ENCODE measurements at regions not wholly inside any gene's neighbourhood (a gene's known extent, or its start where the extent isn't known, plus 50 kb on each side); places are given as distances from the start of the nearest gene placed in this dataset.

DNA sequence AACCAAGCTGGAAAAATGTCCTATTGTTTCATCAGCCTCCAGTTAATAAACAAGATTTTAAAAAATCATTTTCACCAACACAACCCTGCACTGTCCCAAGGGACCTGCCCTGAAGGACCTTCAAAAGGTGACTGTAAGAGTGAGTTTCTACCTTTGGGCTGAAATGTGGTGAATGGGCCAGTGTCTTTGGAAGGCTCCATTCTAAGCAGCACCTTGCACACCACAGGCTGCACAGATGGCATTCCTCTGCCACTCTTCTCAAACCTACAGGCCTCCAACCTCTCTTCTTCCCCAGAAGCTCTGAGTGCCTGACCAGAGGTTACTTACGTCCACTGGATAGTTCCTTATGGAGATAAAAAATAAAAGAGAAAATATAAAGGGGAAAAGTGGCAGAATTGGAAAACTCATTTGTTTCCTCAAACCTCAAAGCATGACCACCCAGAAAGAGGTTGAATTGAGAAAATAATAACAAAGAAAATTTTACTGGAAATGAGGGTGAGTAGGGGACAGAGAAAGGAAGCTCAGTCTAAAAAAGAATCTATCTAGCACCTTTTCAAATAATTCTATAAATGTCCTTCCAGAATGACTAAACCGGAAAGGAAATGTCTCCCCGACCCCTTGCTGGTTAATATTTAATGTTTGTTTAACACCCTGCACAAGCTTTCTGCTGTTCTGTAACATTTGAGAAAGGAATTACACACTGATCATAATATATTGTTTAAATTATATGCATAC lies 175.7 kb downstream of the METTL4 start:
- Mint-ChIP-seq H3K27me3 (peaks cover 6 to 26% (median 15%) of the 10 kb centered on the region in 5 donors), H3K4me1 (no peaks in the 10 kb centered on the region), H3K27ac (no peak overlapping the region), H3K36me3 (no peaks in the 10 kb centered on the region), H3K4me3 (no peak overlapping the region), H3K9me3 (peaks cover 0 to 2% (median 0%) of the 10 kb centered on the region in 9 donors)
- DNase-seq (no peak), ATAC-seq (no peak)
- POLR2A ChIA-PET, result no interaction called here

DNA sequence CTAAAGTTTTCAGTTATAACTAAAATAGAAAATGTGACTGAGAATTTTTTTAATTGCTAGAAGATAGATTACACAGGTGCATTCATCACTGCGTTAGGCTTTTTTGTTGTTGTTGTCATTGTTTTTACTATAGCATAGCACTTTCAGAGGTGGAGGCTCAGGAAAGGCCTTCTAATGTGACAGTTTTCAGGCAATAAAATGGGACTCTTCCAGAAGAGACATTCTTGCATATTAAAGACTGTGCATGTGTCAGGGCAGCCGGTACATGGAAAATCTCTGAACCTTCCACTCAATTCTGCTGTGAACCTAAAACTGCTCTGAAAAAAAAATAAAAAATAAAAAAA lies 175.2 kb downstream of the METTL4 start:
- peaks cover 6 to 26% (median 15%) of the 10 kb centered on the region in 5 donors for H3K27me3 Mint-ChIP-seq
- peaks cover 0 to 7% (median 0%) of the 10 kb centered on the region in 9 donors for H3K9me3 Mint-ChIP-seq
- H3K27ac Mint-ChIP-seq, result no peak overlapping the region
- ATAC-seq (no peak), DNase-seq (no peak)
- POLR2A ChIA-PET, result no interaction called here
- no peak overlapping the region for H3K4me3 Mint-ChIP-seq
- H3K4me1 Mint-ChIP-seq, result no peaks in the 10 kb centered on the region
- no peaks in the 10 kb centered on the region for H3K36me3 Mint-ChIP-seq

DNA sequence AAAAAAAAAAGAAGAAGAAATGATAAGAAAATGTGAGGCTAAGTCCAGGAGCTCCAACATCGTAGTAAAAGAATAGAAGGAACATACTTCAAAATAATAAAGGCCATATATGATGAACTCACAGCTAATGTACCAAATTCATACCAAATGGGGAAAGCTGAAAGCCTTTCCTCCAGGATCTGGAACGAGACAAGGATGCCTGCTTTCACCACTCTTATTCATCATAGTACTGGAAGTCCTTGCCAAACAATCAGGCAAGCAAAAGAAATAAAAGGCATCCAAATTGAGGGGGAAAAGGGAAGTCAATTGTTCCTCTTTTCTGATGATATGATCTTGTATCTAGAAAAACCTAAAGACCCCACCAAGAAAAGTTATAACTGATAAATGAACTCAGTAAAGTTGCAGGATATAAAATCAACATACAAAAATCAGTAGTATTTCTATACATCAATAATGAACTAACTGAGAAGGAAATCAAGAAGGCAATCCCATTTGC lies 170.6 kb downstream of the METTL4 start:
- Mint-ChIP-seq H3K9me3 (peaks cover 0 to 9% (median 0%) of the 10 kb centered on the region in 9 donors), H3K27me3 (peaks cover 1 to 10% (median 10%) of the 10 kb centered on the region in 5 donors)
- no peak for ATAC-seq

DNA sequence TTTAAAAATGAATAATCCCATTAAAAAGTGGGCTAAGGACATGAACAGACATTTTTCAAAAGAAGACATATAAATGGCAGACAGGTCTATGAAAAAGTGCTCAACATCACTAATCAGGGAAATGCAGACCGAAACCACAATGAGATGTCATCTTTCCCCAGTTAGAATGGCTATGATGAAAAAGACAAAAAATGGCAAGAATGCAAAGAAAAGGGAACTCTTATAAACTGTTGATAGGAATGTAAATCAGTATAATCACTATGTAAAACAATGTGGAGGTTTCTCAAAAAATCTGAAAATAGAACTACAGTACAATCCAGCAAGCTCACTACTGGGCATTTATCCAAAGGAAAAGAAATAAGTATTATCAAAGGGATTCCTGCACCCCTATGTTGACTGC lies 169.2 kb downstream of the METTL4 start:
- POLR2A ChIA-PET, result no interaction called here

More for the DNA sequence above, 170.6 kb downstream of the METTL4 start:
- no peaks in the 10 kb centered on the region for H3K4me1 Mint-ChIP-seq
- no peak overlapping the region for H3K27ac Mint-ChIP-seq
- H3K4me3 Mint-ChIP-seq, result no peak overlapping the region
- H3K36me3 Mint-ChIP-seq, result no peaks in the 10 kb centered on the region
- no peak for DNase-seq
- POLR2A ChIA-PET, result no interaction called here

DNA sequence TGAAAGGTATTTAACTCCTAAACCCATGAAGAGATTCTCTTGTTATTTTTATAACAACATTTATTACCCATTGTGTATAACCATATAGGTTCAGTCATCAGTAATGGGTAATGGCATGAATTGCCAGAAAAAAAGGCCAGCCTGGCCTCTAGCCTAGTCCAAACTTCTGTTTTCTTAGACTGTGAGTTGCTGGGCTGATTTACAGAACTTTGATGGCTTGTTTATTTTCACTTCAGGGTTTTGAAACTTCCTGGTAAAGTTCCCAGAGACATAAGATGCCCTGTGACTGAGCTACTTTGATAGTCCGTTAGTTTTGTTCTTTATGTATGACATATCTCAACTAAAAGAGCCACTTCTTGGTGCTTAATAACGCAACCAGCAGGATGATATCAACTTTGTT lies 164.8 kb downstream of the METTL4 start:
- ATAC-seq (no peak), DNase-seq (no peak)
- H3K9me3 Mint-ChIP-seq, result no peaks in the 10 kb centered on the region
- H3K27ac Mint-ChIP-seq, result no peak overlapping the region
- H3K36me3 Mint-ChIP-seq, result no peaks in the 10 kb centered on the region
- H3K4me1 Mint-ChIP-seq, result no peaks in the 10 kb centered on the region
- peaks cover 2 to 20% (median 6%) of the 10 kb centered on the region in 5 donors for H3K27me3 Mint-ChIP-seq
- POLR2A ChIA-PET, result no interaction called here
- no peak overlapping the region for H3K4me3 Mint-ChIP-seq

More for the DNA sequence above, 169.2 kb downstream of the METTL4 start:
- DNase-seq (no peak), ATAC-seq (no peak)
- Mint-ChIP-seq H3K27me3 (peaks cover 0 to 10% (median 7%) of the 10 kb centered on the region in 5 donors), H3K9me3 (peaks cover 0 to 9% (median 0%) of the 10 kb centered on the region in 9 donors), H3K27ac (no peak overlapping the region), H3K4me3 (no peak overlapping the region), H3K4me1 (no peaks in the 10 kb centered on the region), H3K36me3 (no peaks in the 10 kb centered on the region)

DNA sequence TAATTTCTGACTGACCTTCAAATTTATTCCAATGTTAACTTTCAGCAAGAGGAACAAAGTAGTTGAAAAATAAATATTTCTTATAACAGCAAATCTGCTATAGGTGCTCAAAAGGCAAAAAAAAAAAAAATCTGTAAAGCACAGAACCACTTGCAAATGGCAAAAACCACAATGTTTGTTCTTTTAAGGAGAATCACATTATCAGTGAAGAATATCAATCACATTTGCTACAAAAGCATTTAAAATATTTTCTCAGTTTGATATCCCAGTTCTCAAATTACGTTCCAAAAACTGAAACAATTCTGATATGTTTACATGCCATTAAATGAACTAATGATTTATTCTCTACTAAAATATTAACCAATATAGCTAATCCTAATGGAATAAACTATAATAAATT lies 163.3 kb downstream of the METTL4 start:
- POLR2A ChIA-PET, result no interaction called here
- ATAC-seq, result no peak
- H3K27me3 Mint-ChIP-seq, result peaks cover 3 to 20% (median 4%) of the 10 kb centered on the region in 5 donors
- no peak overlapping the region for H3K27ac Mint-ChIP-seq
- H3K4me3 Mint-ChIP-seq, result no peak overlapping the region
- no peaks in the 10 kb centered on the region for H3K36me3 Mint-ChIP-seq
- H3K9me3 Mint-ChIP-seq, result no peaks in the 10 kb centered on the region
- H3K4me1 Mint-ChIP-seq, result no peaks in the 10 kb centered on the region
- no peak for DNase-seq

DNA sequence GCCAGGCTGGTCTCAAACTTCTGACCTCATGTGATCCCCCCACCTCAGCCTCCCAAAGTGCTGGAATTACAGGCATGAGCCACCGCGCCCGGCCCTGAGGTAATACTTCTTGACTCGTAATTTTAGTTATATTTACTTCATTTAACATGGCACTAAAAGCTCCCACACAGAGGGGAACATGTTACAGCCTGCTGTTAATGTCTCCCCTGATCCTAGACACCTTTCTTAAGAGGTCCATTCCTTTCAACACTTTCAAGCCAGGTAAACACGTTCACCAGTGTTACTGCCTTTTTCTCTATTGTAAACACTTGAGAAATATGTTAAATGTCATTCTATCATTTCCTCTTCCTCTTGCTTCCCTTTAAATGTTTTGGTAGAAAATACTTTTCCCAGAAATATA lies 161.4 kb downstream of the METTL4 start:
- no peaks in the 10 kb centered on the region for H3K4me1 Mint-ChIP-seq
- no peak for DNase-seq
- H3K36me3 Mint-ChIP-seq, result no peaks in the 10 kb centered on the region
- no peaks in the 10 kb centered on the region for H3K9me3 Mint-ChIP-seq
- H3K4me3 Mint-ChIP-seq, result no peak overlapping the region
- ATAC-seq, result no peak
- peaks cover 4 to 20% (median 6%) of the 10 kb centered on the region in 5 donors for H3K27me3 Mint-ChIP-seq
- POLR2A ChIA-PET, result no interaction called here
- no peak overlapping the region for H3K27ac Mint-ChIP-seq

DNA sequence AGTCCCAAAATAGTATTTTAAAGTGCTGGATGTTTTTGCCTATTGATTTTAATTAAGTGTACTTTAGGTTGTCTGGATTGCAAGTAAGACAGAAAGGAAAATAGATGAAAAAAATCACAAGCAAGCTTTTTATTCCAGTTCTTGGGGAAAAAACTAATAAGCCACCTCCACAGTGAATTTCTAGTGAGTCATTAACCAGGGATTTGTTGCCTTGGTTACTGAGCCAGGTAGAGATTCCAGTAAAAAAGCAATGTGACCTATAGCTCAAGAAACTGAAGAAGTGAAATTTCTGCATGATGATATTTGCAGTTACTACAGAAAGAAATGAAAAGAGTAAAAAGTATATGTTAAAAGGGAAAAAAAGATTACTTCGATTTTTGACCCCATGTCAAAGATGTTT lies 160.6 kb downstream of the METTL4 start:
- no peak overlapping the region for H3K27ac Mint-ChIP-seq
- POLR2A ChIA-PET, result no interaction called here
- ATAC-seq (no peak), DNase-seq (no peak)
- H3K9me3 Mint-ChIP-seq, result no peaks in the 10 kb centered on the region
- H3K27me3 Mint-ChIP-seq, result peaks cover 4 to 20% (median 6%) of the 10 kb centered on the region in 5 donors
- H3K36me3 Mint-ChIP-seq, result no peaks in the 10 kb centered on the region
- H3K4me1 Mint-ChIP-seq, result no peaks in the 10 kb centered on the region
- H3K4me3 Mint-ChIP-seq, result no peak overlapping the region

DNA sequence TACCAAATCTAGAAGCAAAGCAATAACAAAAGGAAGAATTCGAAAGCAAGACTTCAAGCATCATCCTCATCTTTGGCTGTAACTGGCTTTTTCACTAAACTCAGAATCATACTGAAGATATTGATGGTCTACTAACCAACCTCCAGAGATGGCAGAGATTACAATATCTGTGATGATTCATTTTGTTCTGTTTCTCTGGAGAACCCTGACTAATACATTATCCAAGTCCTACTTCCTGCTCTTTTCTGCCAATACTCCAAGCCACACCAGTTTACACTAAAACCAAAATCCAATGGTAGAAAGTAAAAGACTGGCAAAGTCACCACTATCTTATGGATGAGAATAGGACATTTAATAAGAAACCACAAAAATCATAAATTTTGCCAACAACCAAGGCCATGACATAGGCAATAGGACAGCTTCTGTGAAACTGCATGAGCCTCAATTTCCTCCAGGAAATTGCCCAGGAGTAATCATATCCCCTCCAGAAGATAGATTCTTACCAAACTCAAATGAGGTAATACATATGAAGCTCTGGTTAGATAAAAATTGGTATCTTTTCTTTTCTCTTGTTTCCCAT lies 159.8 kb downstream of the METTL4 start:
- POLR2A ChIA-PET, result no interaction called here
- no peaks in the 10 kb centered on the region for H3K4me1 Mint-ChIP-seq
- ATAC-seq, result no peak
- H3K27ac Mint-ChIP-seq, result no peak overlapping the region
- H3K36me3 Mint-ChIP-seq, result no peaks in the 10 kb centered on the region
- H3K27me3 Mint-ChIP-seq, result peaks cover 6 to 26% (median 8%) of the 10 kb centered on the region in 5 donors
- DNase-seq, result no peak
- no peak overlapping the region for H3K4me3 Mint-ChIP-seq
- peaks cover 0 to 2% (median 0%) of the 10 kb centered on the region in 9 donors for H3K9me3 Mint-ChIP-seq

DNA sequence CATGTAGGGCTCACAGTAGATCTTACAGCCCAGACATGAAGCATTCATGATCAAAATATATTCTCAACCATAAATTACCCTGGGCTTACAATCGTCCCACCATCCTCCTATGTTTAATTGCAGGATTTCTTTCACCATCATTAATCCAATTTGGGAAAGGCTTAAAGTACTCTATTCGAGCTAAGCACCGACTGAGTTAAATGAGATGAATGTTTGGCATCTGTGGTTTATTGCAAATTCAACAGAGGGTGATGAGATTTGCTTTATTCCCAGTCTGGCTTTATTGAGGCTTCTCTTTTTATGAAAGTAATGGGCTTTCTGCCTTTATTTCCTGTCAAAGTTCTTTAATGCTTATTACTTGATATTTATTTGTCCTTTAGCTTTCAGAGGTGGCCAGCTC lies 159.0 kb downstream of the METTL4 start:
- peaks cover 0 to 3% (median 0%) of the 10 kb centered on the region in 9 donors for H3K9me3 Mint-ChIP-seq
- H3K4me1 Mint-ChIP-seq, result no peaks in the 10 kb centered on the region
- H3K4me3 Mint-ChIP-seq, result no peak overlapping the region
- H3K27me3 Mint-ChIP-seq, result peaks cover 7 to 30% (median 8%) of the 10 kb centered on the region in 5 donors
- POLR2A ChIA-PET, result no interaction called here
- H3K27ac Mint-ChIP-seq, result no peak overlapping the region
- DNase-seq, result no peak
- H3K36me3 Mint-ChIP-seq, result no peaks in the 10 kb centered on the region
- ATAC-seq, result no peak

DNA sequence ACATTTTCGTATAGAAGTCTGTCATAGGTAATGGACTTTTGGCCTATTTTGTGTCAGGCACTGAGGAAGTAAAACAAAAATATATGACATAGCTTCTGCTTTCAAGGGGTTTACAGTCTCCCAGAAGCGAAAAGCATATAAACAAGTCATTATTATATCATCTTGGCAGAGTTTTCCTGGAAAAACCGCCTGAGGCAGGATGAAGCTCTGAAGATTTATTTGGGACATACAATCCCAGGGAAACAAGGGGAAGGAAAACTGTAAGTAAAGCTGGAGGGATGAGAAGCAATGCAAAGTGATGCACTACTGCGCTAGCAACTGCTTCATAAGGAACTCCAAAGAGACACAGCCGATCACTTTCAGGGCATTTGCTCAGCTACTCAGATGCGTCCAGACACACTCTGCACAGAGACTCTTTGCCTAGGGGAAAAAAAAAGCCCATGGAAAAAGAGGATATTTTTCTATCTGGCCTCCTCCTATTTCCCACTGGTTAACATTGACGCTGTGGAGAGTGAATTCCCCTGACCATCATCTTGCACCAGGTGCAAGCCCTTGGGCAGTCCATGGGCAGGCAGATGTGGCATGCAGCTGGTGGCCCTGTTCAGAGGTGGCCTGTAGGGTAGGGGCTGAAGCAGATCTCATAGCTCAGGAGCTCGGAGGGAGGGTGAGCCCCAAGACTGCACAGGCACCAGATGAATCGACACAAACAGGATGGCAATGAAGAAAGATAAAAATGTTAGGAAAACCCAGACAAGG lies 158.1 kb downstream of the METTL4 start:
- no peak for ATAC-seq
- peaks cover 8 to 29% (median 8%) of the 10 kb centered on the region in 5 donors for H3K27me3 Mint-ChIP-seq

DNA sequence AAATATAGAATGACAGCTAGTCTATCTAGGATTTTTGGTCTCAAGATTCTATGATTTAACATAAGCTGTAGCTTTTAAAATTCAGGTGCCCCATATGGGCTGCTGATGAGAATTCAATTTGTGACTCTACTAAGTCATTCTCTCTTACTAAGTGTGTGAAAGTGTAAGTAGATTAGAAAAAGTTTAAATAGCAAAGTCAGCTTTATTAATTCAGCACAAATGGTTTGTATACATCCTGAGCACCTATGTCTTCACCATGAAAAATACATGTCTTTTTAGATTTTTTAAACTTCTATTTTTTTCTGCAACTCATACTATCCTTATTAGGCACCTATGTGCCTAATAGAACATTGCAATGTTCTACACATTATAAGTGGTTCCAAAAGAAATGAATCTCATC lies 157.1 kb downstream of the METTL4 start:
- Mint-ChIP-seq H3K9me3 (peaks cover 0 to 3% (median 0%) of the 10 kb centered on the region in 9 donors), H3K4me1 (no peaks in the 10 kb centered on the region), H3K4me3 (no peak overlapping the region), H3K27me3 (peaks cover 4 to 19% (median 9%) of the 10 kb centered on the region in 5 donors), H3K27ac (no peak overlapping the region), H3K36me3 (no peaks in the 10 kb centered on the region)
- no peak for ATAC-seq
- no peak for DNase-seq
- POLR2A ChIA-PET, result no interaction called here

More for the DNA sequence above, 158.1 kb downstream of the METTL4 start:
- DNase-seq, result no peak
- no peaks in the 10 kb centered on the region for H3K4me1 Mint-ChIP-seq
- peak overlapping the region in 1 of 10 donors; percentile 51 for H3K27ac Mint-ChIP-seq
- H3K9me3 Mint-ChIP-seq, result peaks cover 0 to 3% (median 0%) of the 10 kb centered on the region in 9 donors
- POLR2A ChIA-PET, result no interaction called here
- no peak overlapping the region for H3K4me3 Mint-ChIP-seq
- no peaks in the 10 kb centered on the region for H3K36me3 Mint-ChIP-seq

DNA sequence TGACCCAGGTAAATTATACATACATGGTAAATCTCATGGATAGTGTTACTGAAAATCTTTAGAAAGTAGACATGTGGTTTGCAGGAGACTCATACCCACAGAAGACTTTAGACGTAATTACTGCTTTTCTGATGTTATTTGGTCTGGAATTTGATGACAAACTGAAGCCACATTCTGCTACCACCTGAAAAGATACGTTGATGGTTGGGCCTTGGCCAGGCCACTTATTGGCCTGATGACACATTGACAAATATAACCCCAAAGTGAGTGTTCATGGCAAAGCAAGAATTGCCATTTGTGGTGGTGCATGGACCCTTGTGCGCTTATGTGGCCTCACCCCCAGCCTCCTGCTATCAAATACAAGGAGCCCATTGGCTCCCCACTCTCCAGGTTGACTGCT lies 155.6 kb downstream of the METTL4 start:
- POLR2A ChIA-PET, result no interaction called here

More for the DNA sequence above, 155.6 kb downstream of the METTL4 start:
- Mint-ChIP-seq H3K4me1 (peaks cover 0 to under 1% (median 0%) of the 10 kb centered on the region in 4 donors), H3K36me3 (no peaks in the 10 kb centered on the region), H3K9me3 (peaks cover 0 to 3% (median 0%) of the 10 kb centered on the region in 9 donors), H3K4me3 (no peak overlapping the region), H3K27me3 (peaks cover 9 to 21% (median 13%) of the 10 kb centered on the region in 5 donors), H3K27ac (no peak overlapping the region)
- no peak for DNase-seq
- no peak for ATAC-seq
